CD4-positive, alpha-beta T cell treated with Interleukin-15 for 1 hour (primary cell): ENCODE measurements at regions not wholly inside any gene's neighbourhood (a gene's known extent, or its start where the extent isn't known, plus 50 kb on each side); places are given as distances from the start of the nearest gene placed in this dataset.

Source experiments
- DNase-seq: peaks from one replicate; pipeline ENCODE4 v3.0.0-alpha.2; 2020

DNA sequence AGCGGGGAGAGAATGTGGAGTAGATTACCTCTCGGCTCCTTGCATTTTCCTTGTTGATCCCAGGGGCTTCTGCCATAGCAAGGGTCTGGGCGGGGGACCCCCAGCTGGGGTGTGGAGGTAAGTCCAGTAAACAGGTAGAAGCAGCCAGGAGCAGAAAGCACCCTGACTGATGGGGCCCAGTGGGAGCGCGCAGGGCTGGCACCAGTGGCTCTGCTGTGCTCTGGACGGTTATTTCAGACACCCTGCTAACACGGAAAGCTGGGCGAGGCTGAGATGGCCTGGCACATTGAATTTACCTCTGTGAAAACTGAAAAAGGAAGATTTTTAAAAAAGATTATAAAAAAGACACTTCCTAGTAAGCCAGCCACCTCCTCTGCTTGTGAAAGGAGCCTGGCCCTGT lies 88.4 kb upstream of the CALM2 start:
- DNase-seq: no peak

DNA sequence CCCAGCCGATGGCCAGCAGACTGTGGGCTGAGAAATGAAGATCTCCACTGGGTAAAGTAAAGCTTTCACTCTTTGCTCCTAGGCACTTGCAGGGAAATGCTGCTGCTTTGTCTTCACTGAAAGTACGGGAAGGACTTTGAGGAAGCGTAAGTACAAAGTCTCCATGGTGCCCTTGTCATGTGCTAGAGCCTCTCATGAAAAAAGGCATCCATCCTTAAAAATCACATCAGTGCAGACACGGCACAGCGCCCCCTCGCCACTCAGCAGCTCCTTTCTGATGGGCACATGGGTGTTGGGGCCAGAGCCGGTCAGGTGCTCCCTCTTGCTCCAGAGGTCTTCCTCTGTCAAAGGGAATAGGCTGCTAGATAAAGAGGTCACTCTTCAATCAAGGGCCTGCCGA lies 87.8 kb upstream of the CALM2 start:
- DNase-seq: no peak

DNA sequence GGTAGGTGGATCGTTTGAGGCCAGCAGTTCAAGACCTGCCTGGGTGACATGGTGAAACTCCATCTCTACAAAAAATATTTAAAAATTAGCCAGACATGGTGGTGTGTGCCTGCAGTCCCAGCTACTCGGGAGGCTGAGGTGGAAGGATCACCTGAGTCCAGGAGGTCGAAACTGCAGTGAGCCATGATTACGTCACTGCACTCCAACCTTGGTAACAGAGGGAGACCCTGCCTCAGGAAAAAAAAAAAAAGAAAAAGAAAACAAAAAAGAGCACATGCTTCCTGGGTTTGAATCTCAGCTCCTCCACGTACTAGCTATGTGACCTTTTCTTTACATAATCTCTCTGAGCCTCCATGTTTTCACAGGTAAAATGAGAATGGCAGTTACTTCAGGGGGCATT lies 86.3 kb upstream of the CALM2 start:
- no peak for DNase-seq

DNA sequence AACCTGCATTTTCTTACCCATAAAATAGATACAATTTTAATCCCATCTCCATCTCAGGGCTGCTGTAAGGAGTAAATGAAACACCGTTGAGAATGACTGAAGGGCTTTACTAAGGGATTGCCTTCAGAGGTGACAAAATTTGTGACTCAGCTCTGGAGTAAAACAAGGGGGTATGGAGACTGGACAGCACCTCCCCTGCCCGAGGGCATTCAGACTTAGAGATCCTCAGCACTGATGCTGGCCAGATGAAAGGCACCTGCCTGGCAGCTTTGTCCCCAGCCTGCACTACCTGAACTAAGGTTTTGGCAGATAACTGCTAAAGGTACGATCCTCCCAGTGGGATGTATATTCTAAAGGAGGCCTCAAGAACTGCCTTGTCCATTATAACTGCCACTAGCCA lies 84.7 kb upstream of the CALM2 start:
- DNase-seq: no peak

DNA sequence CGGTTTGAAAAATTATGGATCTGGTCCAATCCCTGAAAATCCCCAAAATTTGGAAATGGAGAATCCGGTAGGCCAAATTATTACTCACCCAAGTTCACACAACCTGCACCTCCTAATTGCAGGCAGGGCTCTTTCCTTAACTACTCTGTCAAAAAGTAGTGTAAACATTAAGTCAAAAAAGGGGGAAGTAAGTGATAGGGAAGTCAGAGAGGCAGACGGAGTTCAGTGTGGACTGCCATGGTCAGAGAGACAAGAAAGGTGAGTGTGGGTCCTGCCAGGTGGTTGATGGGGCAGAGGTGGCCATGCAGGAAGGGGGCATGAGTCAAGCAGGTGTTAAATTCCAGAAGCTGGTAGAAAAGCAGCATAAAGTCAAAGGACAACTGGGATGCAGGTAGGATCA lies 83.5 kb upstream of the CALM2 start:
- DNase-seq: no peak

DNA sequence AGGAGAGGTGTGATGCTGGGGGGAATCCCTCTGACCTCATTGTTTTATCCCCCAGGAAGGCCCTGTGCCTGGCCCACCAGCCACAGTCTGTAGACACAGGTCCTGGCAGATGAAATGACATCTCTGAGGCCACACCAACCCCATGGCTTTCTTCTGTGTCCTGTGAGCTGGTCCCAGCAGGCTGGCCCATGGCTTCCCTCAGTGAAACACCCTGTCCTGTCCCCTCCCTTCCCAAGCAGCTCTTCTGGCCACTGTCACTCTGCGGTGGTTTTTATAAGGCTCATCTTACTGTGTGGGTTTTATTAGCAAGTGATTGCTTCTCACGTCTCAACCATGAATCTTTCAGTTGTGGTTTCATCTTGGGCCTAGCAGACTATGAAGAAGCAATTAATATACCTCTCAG lies 81.6 kb upstream of the CALM2 start:
- no peak for DNase-seq

DNA sequence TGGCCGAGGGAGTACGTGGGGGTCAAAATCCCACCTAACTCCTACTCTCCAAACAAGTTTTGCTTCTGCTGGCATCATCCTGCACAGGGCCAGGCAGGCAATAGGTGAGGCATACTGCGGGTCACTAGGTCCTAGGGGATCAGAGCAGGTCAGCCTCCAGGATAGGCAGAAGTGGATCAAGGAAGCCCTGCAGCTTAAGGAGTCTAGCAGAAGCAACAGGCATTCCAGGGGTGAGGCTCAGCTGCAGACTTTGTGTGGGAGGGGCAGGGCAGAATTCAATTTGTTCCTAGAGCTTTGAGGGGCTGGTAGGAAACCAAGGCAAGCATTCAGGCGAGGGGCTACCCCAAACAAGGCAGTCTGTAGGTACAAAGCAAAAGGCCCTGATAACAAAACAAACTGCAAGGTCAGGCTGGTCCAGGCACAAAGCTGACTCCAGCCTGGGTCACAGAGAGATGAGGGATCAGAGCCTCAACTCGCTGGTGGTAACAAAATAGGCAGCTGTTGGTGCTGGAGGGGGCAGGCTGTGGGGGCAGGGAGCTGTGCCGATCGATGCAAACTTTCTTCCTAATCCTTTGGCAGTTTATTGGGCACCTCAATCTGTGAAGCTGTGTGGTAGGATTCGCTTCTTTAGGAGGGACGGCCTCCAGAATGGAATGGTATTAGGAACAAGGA lies 80.2 kb upstream of the CALM2 start:
- no peak for DNase-seq

DNA sequence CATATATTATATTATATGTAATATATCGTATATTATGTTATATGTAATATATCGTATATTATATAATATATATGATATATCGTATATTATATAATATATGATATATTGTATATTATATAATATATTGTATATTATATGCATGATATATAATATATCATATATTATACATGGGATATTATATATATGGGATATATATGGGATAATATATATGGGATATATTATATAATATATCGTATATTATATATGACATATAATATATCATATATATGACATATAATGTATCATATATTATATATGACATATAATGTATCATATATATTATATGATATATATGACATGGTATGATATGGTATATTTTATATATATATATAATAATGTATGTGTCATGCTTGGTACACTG lies 79.5 kb upstream of the CALM2 start:
- DNase-seq: no peak

DNA sequence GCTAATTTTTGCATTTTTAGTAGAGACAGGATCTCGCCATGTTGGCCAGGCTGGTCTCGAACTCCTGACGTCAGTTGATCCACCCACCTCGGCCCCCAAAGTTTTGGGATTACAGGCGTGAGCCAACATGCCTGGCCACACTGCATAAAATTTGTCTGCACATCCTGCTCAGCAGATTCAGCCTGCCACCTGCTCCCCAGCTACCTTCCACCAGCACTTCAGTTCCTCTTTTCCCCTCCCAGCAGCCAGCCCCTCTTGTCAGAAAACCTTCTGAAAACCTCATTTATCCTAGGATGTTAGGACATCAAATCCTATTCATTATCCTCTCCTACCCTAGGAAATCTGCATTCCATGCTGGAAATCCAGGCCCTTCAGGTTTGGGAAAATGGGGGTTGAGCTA lies 78.2 kb upstream of the CALM2 start:
- no peak for DNase-seq

DNA sequence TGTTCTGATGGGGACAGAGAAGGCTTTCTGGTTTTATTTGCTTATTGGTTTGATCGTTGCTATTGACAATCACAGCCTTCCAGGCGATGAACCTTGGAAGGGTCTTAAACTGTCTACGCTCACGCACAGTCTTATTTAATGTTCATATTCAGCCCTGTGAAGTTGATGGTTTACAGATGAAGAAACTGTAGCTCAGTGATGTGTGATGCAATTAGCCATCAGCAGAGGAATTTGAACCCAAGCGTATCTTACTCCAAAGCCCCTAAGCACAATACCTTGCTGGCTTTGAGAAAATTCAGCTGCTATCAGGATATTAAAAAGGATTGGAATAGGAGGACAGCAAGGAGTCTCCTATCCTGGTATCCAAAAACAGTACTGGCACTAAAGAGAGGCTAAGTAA lies 77.1 kb upstream of the CALM2 start:
- DNase-seq: no peak

DNA sequence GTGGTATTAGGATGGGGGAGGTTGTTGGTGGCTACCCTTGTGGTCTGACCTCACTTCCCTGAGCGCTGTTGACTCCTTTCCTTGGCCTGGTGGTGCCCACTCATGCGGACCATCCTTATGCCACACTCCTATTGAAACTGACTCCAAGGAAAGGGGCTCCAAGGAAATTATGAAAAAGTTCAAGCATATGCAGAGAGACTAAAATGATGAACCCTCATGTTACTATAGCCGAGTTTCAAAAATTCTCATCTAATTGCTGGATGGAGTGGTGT lies 75.0 kb upstream of the CALM2 start:
- DNase-seq: no peak

DNA sequence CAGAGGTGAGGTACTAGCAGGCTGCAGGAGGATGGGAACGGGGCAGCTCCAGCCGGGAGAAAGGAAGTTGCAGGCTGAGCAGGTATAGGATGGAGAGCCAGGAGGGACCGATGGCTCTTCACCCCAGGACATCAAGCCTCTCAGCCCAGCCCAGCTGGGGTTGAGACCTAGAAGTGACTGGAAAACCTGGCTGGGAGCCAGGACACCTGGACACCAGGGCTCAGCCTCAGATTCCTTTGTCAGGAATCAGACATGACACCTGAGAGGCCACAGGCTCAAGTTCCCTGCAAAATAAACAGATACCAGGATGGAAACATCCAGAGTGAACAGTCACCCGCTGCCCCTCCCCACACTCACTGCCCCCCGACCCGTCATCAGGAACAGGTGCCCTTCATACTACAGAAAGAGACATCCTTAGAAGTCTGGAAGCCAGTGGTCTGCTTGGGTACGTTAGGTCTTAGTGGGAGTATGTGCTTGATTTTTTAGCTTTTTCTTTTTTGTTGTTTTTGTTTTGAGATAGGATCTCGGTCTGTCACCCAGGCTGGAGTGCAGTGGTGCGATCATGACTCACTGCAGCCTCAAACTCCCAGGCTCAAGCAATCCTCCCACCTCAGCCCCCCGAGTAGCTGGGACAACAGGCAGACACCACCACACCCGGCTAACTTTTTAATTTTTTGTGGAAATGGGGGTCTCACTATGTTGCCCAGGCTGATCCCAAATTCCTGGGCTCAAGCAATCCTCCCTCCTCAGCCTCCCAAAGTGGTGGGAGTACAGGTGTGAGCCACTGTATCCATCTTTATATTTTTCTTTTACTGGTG lies 74.5 kb upstream of the CALM2 start:
- DNase-seq: no peak

DNA sequence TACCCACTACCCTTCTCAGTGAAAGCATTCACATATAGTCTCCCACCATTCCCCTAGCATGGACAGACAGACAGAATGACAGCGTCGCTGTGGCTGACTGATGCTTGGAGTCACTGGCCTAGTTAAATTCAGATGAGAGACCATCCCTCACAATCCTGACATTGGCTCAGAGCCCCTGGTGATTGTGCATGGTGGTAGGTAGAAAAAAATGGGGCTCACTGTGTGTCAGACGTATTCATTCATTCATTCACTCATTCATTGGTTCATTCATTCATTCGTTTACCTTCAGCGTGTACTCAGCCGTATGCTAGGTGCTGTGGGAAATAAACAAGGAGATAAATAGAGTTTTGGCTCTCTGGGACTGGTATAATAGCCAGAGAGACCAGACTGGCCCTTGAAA lies 73.6 kb upstream of the CALM2 start:
- no peak for DNase-seq

DNA sequence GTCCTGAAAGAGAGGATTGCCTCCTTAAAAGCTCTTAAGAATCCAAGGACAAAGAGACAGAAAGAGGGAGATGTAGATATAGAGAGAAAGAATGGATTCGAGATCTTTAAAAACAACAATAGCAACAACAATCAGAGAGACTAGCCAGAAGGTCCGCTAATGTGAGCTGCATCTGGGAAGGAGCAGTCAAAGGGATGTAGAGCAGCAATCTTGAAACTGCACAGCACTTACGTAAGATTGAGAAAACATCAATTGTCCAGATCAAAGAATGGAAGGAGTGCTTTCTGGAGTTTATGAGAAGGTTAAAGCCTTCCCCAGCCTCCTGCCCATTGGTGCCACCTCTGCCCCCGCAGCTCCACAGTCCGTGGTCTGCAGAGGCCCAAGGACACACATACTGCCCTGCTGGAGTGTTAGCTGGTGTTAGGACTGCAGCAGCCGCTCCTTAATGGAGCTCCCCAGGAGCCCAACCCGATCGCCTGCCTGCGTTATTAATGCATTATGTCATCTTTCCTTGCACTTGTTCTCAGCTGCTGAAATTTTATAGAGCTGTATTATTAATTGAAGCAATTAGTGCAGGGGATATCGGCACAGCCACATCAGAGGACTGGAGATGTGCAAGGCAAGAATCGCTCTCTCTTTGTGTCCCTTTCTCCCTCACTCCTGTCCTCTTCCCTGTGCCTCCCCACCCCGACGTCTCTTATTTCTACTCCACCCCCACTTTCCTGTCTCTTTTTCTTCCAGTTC lies 73.0 kb upstream of the CALM2 start:
- DNase-seq: no peak

DNA sequence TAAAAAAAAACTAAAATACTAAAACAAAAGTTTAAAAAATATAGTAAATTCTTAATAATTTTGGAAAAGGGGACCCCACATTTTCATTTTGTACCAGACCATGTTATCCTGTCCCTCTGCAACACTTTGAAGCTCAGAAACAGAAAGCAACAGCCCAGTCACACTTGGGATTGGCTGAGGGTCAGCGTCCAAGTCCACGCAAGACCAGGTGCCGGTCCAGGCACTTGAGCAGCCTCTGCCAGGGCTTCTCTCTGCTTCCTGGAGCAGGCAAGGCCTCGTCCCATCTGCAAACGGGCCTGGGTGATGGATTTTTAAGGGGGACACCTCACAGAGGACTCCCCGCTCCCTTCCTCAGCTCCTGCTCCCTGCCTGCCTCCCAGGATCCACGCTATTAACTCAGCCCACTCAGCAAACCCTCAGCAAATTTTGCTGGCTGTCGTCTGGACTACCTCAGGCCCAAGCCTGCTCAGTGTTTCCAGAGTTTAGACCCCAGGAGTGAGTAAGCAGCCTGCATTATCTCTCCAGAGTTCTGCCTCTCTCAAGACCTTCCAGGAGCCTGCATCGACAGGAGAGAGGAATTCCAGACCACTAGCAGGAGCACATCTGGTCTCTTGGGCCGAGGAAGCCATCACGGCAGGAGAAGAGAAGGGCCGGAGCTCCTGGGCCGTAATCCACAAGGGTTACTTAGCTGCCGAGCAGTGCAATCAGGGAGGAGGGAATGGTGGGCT lies 67.4 kb upstream of the CALM2 start:
- no peak for DNase-seq

DNA sequence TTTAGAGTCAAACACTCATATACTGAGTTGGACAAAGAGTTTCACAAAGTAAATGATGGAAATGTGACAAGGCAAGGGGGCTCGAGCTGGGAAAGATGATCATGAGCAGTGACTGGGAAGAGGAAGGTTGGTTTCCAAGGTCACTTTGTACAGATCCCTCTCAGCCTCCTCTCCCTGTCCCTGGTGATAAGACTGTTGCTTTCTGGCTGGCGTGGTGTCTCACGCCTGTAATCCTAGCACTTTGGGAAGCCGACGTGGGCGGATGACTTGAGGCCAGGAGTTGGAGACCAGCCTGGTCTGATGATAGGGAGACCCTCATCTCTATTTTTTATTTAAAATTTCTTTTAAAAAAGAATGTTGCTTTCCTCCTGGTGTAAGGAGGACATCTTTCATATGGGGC lies 65.4 kb upstream of the CALM2 start:
- DNase-seq: no peak

DNA sequence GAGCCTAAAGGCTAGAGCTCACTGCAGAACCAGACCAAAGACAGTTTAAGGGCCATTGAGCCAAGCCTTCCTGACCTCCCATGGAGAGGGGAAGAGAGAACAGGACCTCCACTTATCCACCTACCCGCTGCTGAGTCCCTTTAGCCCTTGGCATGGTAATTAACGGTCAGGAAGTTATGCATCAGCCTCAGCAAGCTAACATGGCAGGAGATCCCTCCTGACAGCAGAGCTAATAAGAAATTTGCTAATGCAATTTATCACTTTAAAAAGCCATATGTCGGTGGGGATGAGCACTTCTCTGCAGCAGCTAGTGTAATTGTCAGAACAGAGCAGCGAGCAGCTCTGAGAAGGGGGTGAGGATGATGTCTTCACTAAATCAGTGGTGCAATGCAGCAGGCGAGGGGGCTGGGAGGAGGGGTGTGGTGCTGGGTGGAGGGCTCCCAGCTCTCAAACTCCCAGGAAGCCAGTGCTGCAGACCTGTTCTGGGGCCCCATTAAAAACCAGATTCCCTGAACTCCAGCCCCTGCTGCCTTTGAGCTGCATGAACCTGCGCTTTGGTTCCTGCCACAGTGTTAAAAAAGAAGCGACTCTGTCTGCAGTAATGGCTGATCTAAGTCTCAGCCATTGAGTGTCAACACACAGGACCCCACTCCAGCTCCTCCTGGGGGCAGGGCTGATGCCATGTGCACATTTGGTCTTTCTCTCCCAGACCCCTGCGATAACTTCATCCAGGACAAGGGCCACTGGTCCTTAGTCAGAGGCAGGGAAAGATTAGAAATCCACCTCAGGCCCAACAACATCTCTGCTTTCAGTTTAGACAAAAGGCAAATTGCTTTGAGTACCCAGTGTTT lies 63.0 kb upstream of the CALM2 start:
- no peak for DNase-seq

DNA sequence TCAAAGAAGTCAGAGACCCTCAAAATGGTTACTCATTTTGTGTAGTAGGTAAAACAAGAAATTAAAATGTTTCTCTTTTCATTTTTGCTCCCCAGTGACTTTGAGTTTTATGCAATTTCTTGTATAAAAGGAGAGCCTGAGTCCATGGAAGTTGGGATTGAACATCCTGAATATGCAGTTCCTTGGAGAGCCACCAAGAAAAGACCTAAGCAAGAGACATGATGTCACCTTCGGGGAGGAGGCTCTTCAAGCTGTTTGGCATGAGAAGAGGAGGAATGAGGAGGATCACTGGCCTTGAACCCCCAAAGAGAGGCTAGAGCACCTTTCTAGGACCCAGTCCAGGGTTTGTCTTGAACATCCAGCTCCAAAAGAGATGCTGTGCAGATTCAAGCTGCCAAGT lies 62.3 kb upstream of the CALM2 start:
- no peak for DNase-seq

DNA sequence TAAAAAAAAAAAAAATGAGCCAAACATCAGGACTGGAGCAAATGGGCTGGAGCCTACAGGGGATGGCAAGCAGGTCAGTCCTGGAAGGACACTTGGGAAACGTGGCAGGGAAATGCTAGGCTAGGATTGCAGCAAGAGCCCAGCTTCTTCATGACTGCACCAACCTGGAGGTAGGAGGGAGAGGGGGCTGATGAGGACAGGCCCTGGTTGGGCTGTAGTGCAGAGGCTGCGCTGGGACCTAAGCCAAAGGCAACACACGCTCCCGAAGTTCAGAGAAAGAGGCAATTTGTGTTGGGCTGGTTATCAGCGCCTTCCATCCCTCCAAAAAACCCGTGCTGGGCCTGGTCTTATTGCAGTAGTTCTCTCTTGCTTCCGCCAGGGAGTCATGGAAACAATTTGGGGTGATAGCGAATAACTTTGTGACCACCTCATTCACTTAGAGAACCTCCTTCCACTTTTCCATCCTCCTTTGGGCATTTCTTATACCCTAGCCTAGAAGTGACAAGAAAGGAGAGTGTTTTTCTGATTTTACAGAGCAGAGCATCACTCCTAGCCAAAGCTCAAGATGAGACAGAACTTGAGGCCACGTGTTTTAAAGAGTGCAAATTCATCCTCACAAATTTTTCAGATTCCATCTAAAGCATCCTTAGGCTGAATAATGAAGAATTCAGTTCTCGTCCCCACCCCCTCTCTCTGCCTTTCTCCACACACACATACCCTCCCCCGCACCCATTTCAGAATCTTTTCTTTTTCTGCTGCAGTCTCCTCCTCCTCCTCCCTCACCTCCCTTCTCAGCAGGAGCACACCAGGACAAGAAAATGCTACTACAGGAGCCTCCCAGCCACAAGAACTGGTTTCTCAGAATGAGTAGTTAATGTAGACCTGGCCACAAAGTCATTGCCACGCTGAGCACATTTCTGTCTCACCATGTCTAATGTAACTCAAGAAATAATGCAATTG lies 61.3 kb upstream of the CALM2 start:
- no peak for DNase-seq

DNA sequence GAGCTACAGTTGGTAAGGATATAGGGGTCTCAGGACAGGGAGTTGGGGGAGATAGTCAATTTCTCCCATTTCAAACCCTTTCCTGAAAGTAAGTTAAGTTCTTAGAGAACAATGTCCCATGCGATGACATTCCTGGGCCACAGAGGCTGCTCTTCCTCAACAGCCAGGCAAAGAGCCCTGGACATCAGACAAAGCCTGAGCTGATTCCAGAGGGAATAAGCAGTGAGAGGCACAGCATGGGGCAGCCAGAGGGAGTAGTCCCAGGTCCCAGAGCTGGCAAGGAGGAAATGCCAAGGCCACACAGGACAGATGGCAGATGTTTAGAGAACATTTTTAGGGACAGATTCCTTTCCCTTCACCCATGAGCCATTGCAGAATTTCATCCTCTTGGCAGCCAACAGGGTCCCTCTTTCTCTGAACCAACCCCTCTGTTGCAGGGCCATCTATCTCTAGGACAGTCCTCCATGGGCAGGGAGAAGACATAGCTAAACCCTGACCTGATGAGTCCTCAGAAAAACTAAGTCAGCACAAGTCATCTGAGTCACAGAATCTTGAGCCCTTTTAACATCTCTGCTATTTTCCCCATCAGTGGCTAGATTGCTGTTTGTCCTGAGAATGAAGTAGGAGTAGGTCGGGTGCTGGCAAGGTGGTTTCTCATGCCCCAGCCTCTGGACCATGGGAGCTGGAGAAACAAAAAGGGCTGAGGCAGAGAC lies 60.3 kb upstream of the CALM2 start:
- DNase-seq: no peak

DNA sequence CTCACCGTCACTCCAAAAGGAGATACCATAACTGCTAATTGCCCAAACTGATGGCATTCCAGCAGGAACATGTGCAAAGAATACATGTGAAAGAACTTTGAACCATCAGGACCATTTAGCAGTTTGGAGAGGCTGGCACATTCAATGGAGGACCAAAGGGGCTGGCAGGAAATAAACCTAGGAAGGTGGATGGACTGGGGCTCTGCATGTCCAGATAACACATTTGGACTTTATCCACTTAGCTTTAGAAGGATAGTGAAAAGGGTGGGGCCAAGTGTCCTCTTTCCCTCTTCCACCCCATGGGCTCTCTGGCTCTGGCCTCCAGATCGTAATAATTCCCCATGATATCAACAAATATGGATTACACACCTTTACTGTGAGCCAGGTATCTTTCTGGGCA lies 58.8 kb upstream of the CALM2 start:
- no peak for DNase-seq
